Nephron progenitor cell (in vitro differentiated cells): ENCODE measurements at regions not wholly inside any gene's neighbourhood (a gene's known extent, or its start where the extent isn't known, plus 50 kb on each side); places are given as distances from the start of the nearest gene placed in this dataset.

Source experiments
- DNase-seq: peaks from one replicate; pipeline ENCODE4 v3.0.0; 2021
- H3K27ac Mint-ChIP-seq: 2 replicates; pipeline ENCODE4 v1.8.0; 2021; ENCODE audit warnings: mild to moderate bottlenecking, moderate library complexity, mixed read lengths
- H3K27me3 Mint-ChIP-seq: 2 replicates; pipeline ENCODE4 v1.8.0; 2021; ENCODE audit warnings: mild to moderate bottlenecking, low read depth, mixed read lengths; ENCODE audit not compliant: poor library complexity
- H3K36me3 Mint-ChIP-seq: 2 replicates; pipeline ENCODE4 v1.8.0; 2021; ENCODE audit warnings: low read depth, mixed read lengths
- H3K4me1 Mint-ChIP-seq: 2 replicates; pipeline ENCODE4 v1.8.0; 2021; ENCODE audit warnings: mixed read lengths
- H3K4me3 Mint-ChIP-seq: 2 replicates; pipeline ENCODE4 v1.8.0; 2021; ENCODE audit warnings: mild to moderate bottlenecking, moderate library complexity, mixed read lengths
- H3K9me3 Mint-ChIP-seq: 2 replicates; pipeline ENCODE4 v1.8.0; 2021; ENCODE audit warnings: mild to moderate bottlenecking, moderate library complexity, mixed read lengths
- TF ChIP-seq, protein P1 (sequence below): fragments of 200-600 bp; sonication (generic); IDR thresholded peaks from 2 replicates; pipeline ENCODE4 v1.5.0; 2021; ENCODE audit warnings: antibody characterized with exemption

DNA sequence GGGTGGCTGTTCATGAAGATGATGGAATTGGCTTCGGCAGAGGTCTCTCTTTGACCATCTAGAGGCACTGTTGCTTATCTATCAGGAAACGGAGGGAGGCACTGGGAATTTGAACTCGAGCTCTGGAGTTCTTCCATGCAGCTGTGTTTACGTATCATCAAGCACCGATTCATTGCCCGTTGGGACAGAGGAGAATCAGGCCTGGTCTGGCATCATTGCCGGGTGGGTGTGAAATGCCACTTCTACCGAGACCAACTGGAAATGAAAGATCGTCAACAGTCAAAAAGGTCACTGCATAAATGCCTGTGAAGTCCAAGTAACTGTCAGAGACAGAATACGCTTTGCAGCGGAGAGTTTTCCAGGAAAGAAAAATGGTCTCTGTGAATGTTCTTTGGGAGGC is 166.9 kb downstream of the ASMT start:
- TF ChIP-seq, protein P1, sequence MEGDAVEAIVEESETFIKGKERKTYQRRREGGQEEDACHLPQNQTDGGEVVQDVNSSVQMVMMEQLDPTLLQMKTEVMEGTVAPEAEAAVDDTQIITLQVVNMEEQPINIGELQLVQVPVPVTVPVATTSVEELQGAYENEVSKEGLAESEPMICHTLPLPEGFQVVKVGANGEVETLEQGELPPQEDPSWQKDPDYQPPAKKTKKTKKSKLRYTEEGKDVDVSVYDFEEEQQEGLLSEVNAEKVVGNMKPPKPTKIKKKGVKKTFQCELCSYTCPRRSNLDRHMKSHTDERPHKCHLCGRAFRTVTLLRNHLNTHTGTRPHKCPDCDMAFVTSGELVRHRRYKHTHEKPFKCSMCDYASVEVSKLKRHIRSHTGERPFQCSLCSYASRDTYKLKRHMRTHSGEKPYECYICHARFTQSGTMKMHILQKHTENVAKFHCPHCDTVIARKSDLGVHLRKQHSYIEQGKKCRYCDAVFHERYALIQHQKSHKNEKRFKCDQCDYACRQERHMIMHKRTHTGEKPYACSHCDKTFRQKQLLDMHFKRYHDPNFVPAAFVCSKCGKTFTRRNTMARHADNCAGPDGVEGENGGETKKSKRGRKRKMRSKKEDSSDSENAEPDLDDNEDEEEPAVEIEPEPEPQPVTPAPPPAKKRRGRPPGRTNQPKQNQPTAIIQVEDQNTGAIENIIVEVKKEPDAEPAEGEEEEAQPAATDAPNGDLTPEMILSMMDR, result no peak
- no peak for DNase-seq
- peak overlapping the region; percentile 16 for H3K27ac Mint-ChIP-seq
- H3K4me3 Mint-ChIP-seq, result no peak overlapping the region
- peaks cover 13% of the 10 kb centered on the region for H3K36me3 Mint-ChIP-seq
- peaks cover 20% of the 10 kb centered on the region for H3K4me1 Mint-ChIP-seq
- peaks cover 56% of the 10 kb centered on the region for H3K9me3 Mint-ChIP-seq
- H3K27me3 Mint-ChIP-seq, result no peaks in the 10 kb centered on the region

DNA sequence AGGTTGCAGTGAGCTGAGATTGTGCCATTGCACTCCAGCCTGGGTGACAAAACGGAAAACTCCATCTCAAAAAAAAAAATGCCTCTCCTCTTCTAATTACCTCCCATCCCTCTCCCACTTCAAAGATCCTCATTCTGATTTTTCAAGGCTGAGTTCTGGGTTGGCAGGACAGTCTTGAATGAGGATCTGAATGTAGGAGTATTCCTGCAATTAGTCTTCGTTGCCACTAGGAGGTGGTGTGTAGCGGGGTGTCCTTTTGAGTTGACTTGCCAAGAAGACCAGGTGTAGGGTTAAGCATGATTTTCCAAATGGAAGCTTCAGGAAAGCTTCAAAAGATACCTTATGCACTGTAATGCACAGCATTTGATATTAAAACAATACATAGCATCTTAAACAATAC is 169.9 kb downstream of the ASMT start:
- Mint-ChIP-seq H3K9me3 (peaks cover 43% of the 10 kb centered on the region), H3K36me3 (peaks cover 13% of the 10 kb centered on the region), H3K27me3 (no peaks in the 10 kb centered on the region), H3K27ac (no peak overlapping the region), H3K4me1 (peaks cover 20% of the 10 kb centered on the region), H3K4me3 (no peak overlapping the region)
- DNase-seq, result no peak
- TF ChIP-seq, protein P1, result no peak

DNA sequence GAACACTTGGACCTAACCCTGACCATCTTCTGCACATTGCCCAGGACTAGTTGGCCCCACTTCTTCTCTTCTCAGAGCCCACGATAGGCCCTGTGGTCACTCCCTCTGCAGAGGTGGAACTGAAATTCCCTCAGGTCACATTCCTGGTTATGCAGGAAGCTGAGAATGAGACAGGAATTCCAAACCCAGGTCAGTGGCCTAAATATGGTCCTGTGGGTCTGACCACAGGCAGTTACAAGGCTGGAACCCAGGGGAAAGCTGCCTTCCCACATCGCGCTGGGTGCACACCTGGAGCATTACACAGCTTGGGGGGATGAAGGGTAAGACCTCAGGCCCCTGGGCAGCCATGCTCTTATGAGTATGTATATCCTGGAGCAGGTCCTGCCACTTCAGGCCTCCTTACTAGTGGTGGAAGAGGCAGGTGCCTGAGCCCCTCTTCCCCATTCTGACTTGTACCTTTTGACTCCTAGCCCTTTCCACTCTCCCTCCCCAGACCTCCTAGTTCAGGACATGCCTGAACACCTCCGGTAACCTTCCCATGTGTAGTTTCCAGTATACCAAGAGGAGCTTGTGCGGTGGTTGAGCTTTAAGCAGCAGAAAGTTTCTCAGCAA is 173.5 kb downstream of the ASMT start:
- DNase-seq, result no peak
- peaks cover 3% of the 10 kb centered on the region for H3K27me3 Mint-ChIP-seq

DNA sequence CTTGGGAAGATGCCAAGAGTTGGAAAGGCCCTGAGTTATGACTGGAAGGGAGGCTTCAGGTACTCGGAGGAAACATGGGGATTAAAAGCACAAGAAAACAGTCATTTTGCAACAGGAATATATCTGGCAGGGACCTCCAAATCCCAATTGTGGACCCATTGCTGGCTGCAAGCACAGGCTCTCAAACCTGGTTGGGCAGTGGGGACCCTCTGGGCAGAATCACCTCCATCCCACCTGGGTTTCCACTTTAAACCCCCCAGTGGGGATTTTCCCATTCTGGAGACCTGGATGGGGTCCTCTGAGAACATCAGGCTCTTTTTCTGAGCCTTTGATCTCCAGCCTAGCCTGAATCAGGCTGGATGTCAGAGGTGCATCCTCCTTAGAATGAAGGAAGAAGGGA is 177.8 kb downstream of the ASMT start:
- TF ChIP-seq, protein P1, result no peak
- H3K36me3 Mint-ChIP-seq, result no peaks in the 10 kb centered on the region
- H3K4me3 Mint-ChIP-seq, result no peak overlapping the region
- no peak for DNase-seq
- peaks cover 3% of the 10 kb centered on the region for H3K27me3 Mint-ChIP-seq
- no peaks in the 10 kb centered on the region for H3K9me3 Mint-ChIP-seq
- H3K27ac Mint-ChIP-seq, result no peak overlapping the region
- H3K4me1 Mint-ChIP-seq, result no peaks in the 10 kb centered on the region

More for the DNA sequence above, 173.5 kb downstream of the ASMT start:
- Mint-ChIP-seq H3K27ac (no peak overlapping the region), H3K36me3 (peaks cover 5% of the 10 kb centered on the region), H3K4me3 (no peak overlapping the region), H3K4me1 (no peaks in the 10 kb centered on the region), H3K9me3 (peaks cover 27% of the 10 kb centered on the region)
- TF ChIP-seq, protein P1, result no peak

DNA sequence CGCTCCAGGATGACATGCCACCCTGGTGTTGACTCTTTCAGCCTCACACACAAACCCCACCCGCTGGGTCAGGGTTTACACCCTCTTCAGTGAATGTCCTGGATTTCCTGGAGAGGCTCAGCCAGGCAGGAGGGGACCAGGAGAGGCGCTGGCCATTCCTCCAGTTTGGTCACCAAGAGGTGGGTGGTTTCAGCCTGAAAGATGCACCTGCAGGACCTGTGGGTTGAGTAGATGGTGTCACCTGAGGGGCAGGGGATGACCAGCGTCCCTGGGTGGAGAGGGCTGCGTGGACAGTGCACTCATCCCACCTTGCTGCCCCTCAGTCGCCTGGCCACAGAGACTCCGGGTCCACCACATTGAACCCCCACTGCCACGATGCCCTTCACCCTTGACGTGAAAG is 179.7 kb downstream of the ASMT start:
- DNase-seq, result no peak
- no peak overlapping the region for H3K4me3 Mint-ChIP-seq
- H3K27ac Mint-ChIP-seq, result no peak overlapping the region
- H3K9me3 Mint-ChIP-seq, result no peaks in the 10 kb centered on the region
- no peaks in the 10 kb centered on the region for H3K36me3 Mint-ChIP-seq
- H3K27me3 Mint-ChIP-seq, result peaks cover 3% of the 10 kb centered on the region
- TF ChIP-seq, protein P1, result no peak
- no peaks in the 10 kb centered on the region for H3K4me1 Mint-ChIP-seq

DNA sequence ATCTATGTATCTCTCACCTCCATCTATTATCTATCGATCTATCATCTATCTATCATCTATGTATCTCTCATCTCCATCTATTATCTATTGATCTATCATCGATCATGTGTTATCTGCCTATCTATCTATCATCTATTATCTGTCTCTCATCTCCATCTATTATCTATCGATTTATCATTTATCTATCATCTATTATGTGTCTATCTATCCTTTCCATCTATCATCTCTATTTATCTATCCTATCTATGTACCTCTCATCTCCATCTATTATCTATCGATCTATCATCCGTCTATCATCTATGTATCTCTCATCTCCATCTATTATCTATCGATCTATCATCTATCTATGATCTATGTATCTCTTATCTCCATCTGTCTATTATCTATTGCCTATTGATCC is 188.1 kb downstream of the ASMT start:
- H3K4me3 Mint-ChIP-seq, result no peak overlapping the region

More for the DNA sequence above, 188.1 kb downstream of the ASMT start:
- H3K27ac Mint-ChIP-seq, result no peak overlapping the region
- no peaks in the 10 kb centered on the region for H3K9me3 Mint-ChIP-seq
- no peak for DNase-seq
- TF ChIP-seq, protein P1, result no peak
- H3K36me3 Mint-ChIP-seq, result no peaks in the 10 kb centered on the region
- H3K4me1 Mint-ChIP-seq, result peaks cover 24% of the 10 kb centered on the region
- H3K27me3 Mint-ChIP-seq, result no peaks in the 10 kb centered on the region
